ENCODE measurements at regions not wholly inside any gene's neighbourhood (a gene's known extent, or its start where the extent isn't known, plus 50 kb on each side); places are given as distances from the start of the nearest gene placed in this dataset.
"Not testable (repeated sequence)": the region's sequence is repeated elsewhere in the genome, so short reads cannot be mapped to it uniquely, and the experiment has no call there.

DNA sequence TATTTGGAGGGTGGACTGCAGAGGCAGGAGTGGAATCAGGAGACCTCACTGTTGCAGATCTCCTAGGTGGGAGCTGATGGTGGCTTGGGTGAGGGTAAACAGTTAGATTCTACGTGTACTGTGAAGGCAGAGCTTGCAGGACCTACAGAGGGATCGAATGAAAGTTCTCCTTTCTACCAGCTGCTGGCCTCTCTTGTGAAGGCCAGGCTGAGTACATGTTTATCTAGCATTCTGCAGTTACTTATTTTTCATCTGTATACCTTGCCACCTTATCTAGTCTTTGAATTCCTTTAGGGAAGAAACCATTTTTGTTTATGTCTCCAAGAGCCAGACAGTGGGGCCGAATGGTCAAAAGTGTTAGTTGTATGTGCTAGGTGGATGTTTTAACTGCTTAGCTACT lies 57.6 kb downstream of the PTTG1 start:
- DNase-seq (ENCODE audit: low spot score): no peak

DNA sequence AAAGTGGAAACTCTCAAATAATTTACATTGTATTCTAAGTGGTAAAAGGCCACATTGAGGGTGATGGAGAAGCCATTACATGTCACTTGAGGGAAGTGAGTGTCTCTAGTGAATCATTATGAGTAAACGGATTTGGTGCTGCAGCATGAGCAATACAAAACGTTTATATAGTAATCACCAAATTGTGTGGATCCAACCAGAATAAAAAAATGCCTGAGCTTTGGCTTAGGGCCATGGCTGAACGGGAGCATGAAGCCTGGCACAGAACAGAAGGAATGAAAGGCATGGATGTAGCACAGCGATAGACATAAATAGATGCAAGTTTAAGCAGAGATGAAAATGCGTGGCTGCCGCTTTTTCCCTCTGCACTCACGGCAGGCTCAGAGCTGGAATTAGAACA lies 58.3 kb downstream of the PTTG1 start:
- DNase-seq (ENCODE audit: low spot score): peak; percentile 70

DNA sequence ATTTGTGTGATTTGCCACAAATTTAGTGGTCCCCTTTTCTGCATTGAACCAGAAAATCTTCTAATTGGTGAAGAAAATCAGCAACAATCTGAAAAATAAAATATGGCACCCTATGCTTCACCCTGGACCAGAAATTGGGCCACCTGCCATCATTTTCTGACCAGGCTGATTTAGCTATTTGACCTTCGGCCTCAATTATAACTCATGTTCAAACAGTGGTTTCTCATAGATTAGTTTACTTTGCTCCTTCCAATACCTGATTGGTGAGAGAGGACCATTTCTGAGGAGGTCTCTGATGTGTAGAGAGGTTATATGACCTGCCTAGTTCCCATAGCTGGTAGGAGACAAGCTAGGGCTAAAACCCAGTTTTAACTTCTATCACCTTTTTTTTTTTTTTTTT lies 59.0 kb downstream of the PTTG1 start:
- no peak for DNase-seq (ENCODE audit: low spot score)

DNA sequence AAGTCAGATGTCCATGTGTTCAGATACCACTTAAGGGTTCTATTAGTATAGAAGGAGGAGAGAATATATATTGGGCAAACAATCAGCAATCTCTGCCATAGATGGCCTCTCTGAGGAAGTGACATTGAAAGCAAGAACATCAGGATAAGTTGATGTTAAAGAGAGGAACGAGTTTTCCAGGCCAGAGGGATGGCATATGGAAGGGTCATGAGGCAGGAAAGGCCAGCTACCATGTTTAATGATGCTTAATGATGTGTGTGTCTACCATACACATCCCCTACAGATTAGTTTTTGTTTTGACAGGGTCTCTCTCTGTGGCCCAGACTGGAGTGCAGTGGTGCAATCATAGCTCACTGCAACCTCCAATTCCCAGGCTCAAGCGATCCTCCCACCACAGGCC lies 63.0 kb downstream of the PTTG1 start:
- no peak for DNase-seq (ENCODE audit: low spot score)

DNA sequence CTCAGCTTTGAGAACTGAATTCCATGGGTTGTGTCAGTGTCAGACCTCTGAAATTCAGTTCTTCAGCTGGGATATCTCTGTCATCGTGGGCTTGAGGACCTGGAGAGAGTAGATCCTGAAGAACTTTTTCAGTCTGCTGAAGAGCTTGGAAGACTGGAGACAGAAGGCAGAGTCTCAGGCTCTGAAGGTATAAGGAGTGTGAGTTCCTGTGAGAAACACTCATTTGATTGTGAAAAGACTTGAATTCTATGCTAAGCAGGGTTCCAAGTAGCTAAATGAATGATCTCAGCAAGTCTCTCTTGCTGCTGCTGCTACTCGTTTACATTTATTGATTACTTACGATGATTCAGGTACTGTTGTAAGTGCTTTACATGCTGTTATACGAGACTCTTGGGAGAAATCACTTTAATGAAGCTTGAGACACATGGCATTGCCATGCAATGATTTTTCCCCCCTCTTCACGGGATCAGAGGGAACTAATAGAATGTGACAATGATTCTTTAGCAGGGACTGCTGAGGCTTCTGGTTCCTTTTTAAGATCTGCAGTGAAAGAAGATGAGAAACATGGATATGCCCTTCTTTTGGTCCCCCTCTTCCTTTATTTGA lies 63.8 kb downstream of the PTTG1 start:
- no peak for DNase-seq (ENCODE audit: low spot score)

DNA sequence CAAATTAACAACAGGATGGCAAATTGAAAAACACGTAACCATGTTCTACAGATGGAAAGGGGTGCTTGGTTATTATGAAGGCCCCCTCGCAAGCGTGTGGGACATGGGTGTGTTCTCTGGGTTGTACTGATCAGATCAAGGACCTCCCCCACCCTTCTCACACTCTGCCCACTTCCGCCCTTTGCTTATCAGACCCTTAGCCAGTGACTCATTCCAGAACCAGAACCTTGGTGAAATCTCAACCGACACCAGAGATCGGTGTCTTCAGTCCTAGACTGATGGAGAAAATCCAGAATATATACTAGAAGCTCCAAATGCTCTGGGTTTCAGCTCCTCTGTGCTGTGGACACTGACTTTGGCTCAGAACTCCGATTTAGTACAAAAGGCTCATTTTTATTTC lies 64.9 kb downstream of the PTTG1 start:
- no peak for DNase-seq (ENCODE audit: low spot score)

DNA sequence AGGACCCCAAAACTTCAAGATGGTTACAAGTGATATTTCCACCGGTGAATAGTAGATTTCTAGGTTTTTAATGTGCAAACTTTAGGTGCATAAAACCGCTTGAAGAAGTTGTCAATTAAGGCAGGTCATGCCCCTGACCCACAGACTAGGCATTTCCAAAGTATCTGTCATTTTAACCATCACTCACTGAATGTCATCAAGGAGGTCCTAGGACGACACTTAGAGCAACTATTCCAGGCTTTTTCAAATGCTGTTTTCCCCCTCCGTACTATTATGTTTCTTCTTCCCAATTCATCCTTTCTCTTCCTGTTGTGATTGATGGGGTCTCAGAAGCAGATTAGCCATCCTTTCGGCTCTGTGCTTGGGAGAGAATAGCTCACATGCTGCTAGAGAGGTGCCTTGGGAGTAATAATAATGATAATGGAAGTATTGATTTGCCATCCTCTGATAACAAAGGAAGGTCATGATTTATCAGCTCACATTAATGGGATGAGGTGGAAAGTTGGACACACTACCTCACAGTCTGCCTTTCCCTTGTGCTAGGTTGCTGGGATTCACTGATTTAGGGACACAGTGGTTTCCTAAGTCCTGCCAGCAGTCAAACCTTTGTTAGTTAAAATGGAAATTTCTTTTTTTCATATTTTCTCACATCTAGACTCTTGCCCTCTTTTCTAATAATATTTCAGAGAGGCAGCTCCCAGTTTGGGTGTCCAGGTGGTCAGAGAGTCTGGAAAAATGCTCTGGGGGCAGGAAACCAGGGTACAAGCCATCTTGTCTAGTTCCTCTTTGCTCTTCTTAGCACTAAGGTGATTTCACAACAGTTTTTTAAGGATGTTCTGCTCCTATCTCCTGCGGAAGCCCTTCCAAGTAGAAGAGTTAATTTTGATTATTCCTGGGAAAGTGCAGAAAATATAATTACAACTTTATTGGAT lies 67.0 kb downstream of the PTTG1 start:
- DNase-seq (ENCODE audit: low spot score): no peak

DNA sequence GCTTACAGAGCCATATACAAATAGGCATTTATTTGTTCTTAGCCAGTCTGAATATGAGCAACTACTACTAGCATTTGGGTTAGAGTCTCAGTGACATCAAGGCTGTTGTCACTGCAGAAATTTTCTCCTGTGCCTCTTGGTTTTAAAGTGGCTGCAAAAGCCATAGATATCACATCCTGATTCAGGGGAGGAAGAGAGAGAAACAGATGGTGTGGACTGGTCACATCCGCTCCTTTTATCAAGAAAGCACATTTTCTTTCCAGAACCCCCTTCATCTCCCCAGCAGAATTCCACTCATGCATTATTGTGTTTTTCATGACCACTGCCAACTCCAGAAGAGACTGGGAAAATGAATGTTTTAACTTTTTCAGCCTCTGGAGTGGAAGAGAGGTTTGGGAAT lies 69.8 kb downstream of the PTTG1 start:
- DNase-seq (ENCODE audit: low spot score): no peak

DNA sequence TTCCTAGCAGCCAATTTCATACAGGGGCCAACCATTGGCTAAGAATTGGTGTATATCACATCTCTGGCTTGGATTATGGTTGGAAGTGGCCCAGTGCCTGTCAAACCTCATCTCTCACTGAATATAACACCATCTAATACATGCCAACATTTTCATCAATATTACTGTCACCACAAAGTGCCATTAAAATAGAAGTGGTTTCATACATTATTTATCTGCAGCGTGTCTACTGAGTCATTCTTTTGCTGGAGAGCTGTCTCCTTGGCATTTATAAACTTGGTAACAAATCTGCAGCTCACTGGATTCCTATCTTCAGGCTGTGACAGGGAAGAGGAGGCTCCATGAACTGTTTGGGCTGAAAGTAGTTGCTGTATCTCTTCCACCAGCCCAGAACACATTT lies 70.9 kb downstream of the PTTG1 start:
- DNase-seq (ENCODE audit: low spot score): peak; percentile 43

DNA sequence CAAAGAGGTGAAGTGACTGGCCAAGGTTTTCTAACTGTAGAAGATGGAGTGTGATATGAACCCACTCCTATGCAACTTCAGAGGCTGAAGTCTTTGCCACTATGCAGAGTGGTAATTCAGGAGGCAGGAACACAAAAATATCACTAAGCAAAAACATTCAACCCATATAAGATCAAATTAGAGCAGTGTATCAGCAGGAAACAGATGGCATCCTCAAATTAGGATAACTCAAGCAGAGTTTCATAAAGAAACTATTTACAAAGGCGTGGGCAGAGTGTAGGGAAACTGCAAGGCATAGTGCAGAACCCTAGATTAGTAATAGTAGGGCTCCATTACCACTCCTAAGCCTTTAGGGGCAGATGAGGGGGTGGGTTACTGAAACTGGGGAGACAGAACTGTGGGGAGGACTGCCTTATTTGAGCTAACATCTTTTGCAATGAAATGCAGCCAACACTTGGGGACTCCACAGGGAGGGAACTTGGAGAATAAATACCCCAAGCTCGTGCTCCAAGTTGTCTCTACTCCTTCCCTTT lies 72.2 kb downstream of the PTTG1 start:
- DNase-seq (ENCODE audit: low spot score): no peak

DNA sequence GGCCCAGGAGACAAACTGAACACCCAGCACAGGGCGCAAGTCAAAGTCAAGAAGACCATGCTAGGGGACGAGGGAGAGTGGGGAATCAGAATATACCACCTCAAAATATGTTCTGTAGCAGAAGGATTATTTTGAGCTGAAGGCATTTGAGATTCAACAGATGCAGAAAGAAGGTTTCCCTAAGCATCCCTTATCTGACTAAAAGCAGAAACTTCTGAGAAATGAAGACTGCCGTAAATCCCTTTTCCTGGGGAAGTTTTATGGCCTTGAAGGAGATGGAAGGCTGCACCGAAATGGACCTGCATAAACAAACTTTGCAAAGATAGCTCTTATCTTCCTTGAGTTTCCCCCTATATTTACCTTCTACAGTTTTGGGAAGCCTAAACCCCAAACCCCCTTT lies 72.8 kb downstream of the PTTG1 start:
- DNase-seq (ENCODE audit: low spot score): no peak

DNA sequence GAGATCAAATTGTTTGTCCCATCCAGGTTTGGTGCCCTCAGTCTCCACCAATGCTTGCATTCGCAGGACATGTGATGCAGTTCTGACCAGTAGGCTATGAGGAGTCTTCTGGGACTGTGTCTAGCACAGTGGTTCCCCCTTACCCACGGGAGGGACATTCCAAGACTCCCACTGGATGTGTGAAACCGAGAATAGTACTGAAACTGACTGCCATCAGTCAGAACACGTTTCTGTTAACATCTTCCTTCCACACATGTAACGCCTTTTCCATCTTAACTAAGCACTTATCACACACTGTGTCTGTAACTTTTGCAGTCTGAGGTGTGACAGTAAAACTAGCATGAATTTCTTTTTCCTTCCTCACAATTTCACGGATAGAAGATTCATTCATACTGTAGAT lies 74.7 kb downstream of the PTTG1 start:
- DNase-seq (ENCODE audit: low spot score): no peak

DNA sequence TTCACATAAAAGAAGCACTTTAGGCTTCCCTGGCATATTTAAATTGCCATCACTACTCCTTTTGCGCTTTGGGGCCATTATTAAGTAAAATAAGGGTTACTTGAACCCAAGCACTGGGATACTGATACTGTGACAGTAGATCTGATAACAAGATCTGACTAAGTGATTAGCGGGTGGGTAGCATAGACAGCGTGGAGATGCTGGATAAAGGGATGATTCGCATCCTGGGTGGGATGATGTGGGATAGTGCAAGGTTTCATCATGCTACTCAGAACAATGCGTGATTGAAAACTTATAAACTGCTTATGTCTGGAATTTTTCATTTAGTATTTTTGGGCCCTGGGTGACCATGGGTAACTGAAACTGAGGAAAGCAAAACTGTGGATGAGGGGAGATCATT lies 75.1 kb downstream of the PTTG1 start:
- DNase-seq (ENCODE audit: low spot score): no peak

DNA sequence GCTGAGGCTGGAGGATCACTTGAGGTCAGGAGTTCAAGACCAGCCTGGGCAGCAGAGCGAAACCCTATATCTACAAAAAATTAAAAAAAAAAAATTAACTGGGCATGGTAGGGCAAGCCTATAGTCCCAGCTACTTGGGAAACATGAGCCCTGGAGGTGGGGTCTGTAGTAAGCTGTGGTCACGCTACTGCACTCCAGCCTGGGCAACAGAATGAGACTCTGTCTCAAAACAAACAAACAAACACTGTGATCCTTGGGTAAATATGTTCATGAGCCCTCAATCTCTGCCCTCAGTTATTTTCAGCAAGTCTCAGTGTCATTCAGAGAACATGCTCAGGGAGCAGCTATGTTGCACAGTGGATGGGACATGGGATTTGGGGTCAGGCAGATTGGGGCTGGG lies 76.2 kb downstream of the PTTG1 start:
- no peak for DNase-seq (ENCODE audit: low spot score)

DNA sequence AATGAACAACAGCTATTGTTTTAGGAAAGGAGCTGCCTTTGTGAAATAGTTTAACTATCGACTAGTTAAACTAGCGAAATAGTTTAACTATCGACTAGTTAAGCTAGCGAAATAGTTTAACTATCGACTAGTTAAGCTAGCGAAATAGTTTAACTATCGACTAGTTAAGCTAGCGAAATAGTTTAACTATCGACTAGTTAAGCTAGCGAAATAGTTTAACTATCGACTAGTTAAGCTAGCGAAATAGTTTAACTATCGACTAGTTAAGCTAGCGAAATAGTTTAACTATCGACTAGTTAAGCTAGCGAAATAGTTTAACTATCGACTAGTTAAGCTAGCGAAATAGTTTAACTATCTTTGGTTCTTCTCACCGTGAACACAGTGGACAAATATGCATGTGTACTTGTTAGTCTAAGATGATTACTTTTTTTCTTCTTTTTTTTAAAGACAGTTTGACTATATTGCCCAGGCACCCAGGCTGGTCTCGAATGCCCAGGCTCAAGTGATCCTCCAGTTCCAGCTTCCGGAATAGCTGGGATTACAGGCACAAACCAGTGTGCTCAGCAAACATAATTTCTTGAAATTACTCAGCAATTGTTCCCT lies 76.9 kb downstream of the PTTG1 start:
- not testable (repeated sequence) for DNase-seq (ENCODE audit: low spot score)

DNA sequence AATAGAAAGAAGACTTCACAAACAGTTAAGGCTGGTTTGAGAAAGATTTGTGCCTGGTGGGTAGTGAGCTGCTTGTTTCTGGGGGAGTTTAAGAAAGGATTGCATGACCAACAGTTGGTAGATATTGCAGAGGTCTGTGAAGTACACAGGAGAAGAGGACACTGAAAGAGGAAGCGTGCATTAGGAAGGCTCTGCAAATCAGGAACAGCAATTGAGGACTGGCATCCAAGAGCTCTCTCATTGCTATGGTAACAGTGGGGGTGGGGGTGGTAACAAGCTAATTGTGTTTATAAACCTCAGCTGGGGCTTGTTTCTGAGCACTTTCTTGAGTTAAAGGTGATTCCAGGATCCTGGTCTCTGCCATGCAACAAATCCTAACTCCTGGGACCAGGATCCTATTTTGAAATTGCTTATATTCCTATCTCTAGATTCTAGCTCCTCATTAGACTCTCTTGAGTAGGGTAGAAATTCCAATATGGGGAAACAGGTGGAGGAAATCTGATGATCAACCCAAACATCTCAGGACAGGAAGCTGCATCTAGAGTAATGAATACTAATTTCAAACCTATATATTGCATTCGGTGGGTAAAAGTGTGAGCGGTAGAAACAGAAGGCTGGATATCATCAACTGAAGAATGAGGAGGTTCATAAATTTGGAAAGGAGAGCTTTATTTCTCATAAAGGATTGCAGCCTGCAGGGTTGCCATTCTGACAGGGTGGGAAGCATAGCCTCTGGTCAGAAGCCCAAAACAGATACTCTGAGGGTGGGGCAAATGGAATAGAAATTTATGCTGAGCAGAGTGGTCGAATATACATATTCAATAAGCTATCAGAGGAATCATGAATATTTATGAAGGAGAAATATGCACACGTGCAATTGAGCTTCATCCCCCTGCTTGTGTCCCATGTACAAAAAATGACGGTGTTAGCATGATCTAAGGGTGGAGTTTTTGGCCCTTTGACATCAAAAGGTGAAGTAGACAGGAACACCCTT lies 79.4 kb downstream of the PTTG1 start:
- no peak for DNase-seq (ENCODE audit: low spot score)

DNA sequence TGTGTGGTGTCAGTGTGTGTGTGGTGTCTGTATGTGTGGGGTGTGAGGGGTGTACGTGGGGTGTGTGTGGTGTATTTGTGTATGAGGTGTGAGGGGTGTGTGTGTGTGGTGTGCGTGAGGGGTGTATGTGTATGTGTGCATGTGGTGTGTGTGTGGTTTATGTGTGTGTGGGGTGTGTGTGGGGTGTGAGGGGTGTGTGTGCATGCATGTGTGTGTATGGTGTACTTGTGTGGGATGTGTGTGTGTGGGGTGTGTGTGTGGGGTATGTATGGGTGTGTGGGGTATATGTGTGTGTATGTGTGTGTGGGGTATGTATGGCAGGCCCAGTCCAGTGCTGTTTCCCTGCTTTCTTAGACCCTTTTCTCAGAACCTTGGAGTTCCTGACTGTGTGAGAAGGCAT lies 83.3 kb downstream of the PTTG1 start:
- DNase-seq (ENCODE audit: low spot score): no peak

DNA sequence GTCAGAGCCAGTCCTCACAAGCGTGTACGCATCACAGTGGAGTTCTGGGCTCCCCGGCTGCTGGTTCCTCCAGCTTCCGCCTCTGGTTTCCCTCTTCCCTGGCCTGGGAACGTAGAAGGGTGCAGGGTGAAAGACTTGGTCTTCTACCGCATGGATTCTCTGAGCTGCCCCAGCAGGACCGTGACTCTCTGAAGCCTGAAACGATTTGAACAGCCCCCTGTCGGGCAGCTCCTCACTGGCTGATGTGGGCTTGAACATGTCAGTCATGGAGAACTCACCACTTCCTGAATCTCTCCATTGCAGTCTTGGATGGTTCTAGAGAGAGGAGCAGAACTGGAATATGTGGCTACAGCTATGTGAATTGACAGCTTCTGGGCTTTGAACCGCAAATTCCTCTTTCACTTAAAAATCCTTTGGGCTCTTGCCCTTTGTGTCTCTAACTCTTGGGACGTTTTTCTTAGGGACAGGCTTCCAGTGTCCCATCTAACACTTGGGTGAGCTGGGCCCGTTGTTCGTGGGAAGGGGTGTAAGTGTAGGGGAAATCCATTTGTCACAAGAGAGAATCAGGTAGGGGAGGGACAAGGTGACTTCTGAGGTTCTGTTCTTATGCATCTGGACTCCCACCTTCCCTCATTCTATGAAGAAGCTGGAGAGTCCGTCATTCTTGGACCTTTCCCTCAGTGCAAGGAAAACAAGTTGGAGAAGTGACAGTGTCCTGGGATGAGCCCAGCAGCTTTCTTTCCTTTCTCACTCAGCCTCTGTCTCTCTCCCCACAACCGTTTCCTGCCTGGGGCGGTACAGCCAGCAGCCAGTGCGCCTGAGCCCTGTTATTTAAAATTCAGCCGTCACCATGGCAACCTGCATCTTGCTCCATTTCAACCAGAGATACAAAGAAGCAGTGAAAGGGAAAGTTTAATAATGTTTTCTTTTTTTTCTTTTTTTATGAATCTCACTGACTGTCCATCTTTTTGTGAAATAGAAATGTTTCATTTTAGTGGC lies 84.7 kb downstream of the PTTG1 start:
- DNase-seq (ENCODE audit: low spot score): peak; percentile 52

DNA sequence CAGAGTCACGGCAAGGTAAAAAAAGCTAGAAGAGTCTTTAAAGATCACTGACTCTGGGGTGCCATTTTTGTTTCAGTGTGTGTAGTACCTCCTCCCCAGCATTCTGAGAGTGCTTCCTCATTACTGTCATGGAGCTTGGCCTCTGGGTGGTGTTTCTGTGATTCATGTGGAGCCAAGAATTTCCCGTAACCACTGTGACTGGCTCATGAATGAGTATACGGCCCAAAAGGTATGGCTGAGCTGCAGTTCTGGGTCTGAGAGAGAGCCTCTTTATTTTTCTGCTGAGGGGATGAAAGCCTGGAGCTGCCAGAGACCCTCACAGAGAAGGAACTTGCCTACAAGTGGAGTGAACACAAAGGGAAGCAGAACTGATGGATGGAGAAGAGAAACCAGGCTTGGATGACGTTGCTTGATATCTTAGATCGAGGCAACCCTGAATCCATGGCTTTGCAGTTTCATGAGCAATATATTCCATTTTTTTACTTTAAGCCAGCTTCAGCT lies 85.6 kb downstream of the PTTG1 start:
- peak; percentile 72 for DNase-seq (ENCODE audit: low spot score)

DNA sequence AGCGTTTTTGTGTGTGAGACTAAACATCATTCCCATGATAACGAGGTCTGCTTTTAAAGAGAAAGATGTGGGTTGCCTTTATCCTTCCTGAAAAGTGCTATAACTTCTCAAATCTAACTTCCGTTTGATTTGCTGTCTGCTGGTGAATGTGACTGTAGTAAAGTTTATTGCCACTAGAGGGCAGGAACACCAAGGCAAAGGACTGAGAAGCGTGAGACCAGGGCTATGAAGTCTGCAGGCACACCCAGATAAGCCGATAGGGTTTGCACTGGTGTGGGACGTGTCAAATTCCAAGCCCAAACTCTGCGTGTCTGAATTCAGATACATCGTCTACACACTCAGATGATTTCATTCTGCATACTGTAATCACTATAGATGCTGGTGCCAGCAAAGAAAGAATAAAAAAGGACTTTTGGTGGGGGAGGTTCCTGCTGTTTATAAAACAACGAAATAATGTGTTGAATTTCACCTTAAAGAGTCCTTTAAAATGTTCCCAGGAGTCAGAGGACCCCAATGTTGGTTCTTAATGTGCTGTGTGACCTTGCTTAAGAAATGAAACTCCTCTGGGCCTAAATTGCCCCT lies 87.2 kb downstream of the PTTG1 start:
- peak; percentile 92 for DNase-seq (ENCODE audit: low spot score)

All from AG08395 (cell line).